Caco-2 (cell line): ENCODE measurements at regions not wholly inside any gene's neighbourhood (a gene's known extent, or its start where the extent isn't known, plus 50 kb on each side); places are given as distances from the start of the nearest gene placed in this dataset.

Source experiments
- BruUV-seq: library from RNA; stranded (reverse); fragments of 400-500 nt; replicated peaks from 2 replicates; lab custom pipeline; 2021; lab: Mats Ljungman, UMichigan
- CTCF ChIA-PET: fragments of 300-600 bp; sonication (Branson Sonifier 250); formaldehyde crosslinking; loops from one replicate; lab custom pipeline; 2022; ENCODE audit warnings: antibody characterized with exemption; lab: Charles Lee
- POLR2A ChIA-PET: fragments of 300-600 bp; sonication (Branson Sonifier 250); formaldehyde crosslinking; loops from one replicate; lab custom pipeline; 2022; ENCODE audit warnings: antibody characterized with exemption; lab: Charles Lee
- DNase-seq, 2 experiments: peaks; one replicate each; pipeline versions ENCODE4 v3.0.0 to v3.0.0-alpha.2; 2020 to 2022
- H3K27me3 ChIP-seq: replicated peaks from 2 replicates; pipeline ENCODE4 v1.6.0; 2011; ENCODE audit warnings: low read length; ENCODE audit not compliant: control insufficient read depth, insufficient read depth
- H3K36me3 ChIP-seq: 2 replicates; pipeline ENCODE4 v1.5.1; 2011; ENCODE audit warnings: low read length; ENCODE audit not compliant: control insufficient read depth, insufficient read depth
- H3K4me1 ChIP-seq: fragments of 250-450 bp; sonication (Bioruptor Pico); 2 replicates; pipeline ENCODE4 v1.5.1; 2020; ENCODE audit warnings: mild to moderate bottlenecking
- H3K4me3 ChIP-seq: 2 replicates; pipeline ENCODE4 v1.5.1; 2011; ENCODE audit warnings: low read depth, mild to moderate bottlenecking, control low read depth, low read length
- H3K9me3 ChIP-seq: fragments of 250-450 bp; sonication (Bioruptor Pico); 2 replicates; pipeline ENCODE4 v1.5.1; 2020; ENCODE audit warnings: mild to moderate bottlenecking, moderate library complexity
- H3K27ac Mint-ChIP-seq: one replicate; pipeline ENCODE4 v1.8.0; 2022; ENCODE audit warnings: mixed read lengths; ENCODE audit not compliant: unreplicated experiment
- H3K27me3 Mint-ChIP-seq: one replicate; pipeline ENCODE4 v1.8.0; 2022; ENCODE audit warnings: mixed read lengths; ENCODE audit not compliant: insufficient read depth, unreplicated experiment
- H3K36me3 Mint-ChIP-seq: one replicate; pipeline ENCODE4 v1.8.0; 2022; ENCODE audit warnings: mild to moderate bottlenecking, mixed read lengths; ENCODE audit not compliant: insufficient read depth, unreplicated experiment
- H3K4me1 Mint-ChIP-seq: one replicate; pipeline ENCODE4 v1.8.0; 2022; ENCODE audit warnings: low read depth, mixed read lengths; ENCODE audit not compliant: unreplicated experiment
- H3K4me3 Mint-ChIP-seq: one replicate; pipeline ENCODE4 v1.8.0; 2022; ENCODE audit warnings: mild to moderate bottlenecking, moderate library complexity, mixed read lengths; ENCODE audit not compliant: unreplicated experiment
- H3K9me3 Mint-ChIP-seq: one replicate; pipeline ENCODE4 v1.8.0; 2022; ENCODE audit warnings: mixed read lengths; ENCODE audit not compliant: unreplicated experiment
- CTCF ChIP-seq, 2 experiments: fragments of 200-600 bp in 1 of 2; IDR thresholded peaks; 1 replicate in 1 of 2; 2 replicates in 1 of 2; pipeline versions ENCODE4 v1.5.1 to v1.8.0; 2011 to 2022; ENCODE audit warnings: antibody characterized with exemption in 1 of 2, control low read depth in 1 of 2, inconsistent platforms in 1 of 2, low read depth in 1 of 2, low read length in 1 of 2, mild to moderate bottlenecking in 1 of 2, moderate library complexity in 1 of 2; ENCODE audit not compliant: insufficient read depth in 1 of 2, severe bottlenecking in 1 of 2, unreplicated experiment in 1 of 2
- intact Hi-C: fragments of 100-400 bp; cut with micrococcal nuclease; formaldehyde crosslinking; loops from one replicate; pipeline ENCODE4 v1.10.0; 2022; ENCODE audit not compliant: unreplicated experiment

- Mint-ChIP-seq H3K4me1 (peaks cover 3% of the 10 kb centered on the region), H3K36me3 (no peaks in the 10 kb centered on the region), H3K9me3 (no peaks in the 10 kb centered on the region), H3K27ac (no peak overlapping the region), H3K4me3 (no peak overlapping the region), H3K27me3 (no peaks in the 10 kb centered on the region)
- intact Hi-C loops = no loop called here
- DNase-seq = no peak
- POLR2A ChIA-PET = no interaction called here
- H3K27me3 ChIP-seq = no peaks in the 10 kb centered on the region
- no peak for TF ChIP-seq CTCF (IDR thresholded peaks at IDR 0.05; ENCODE audit: insufficient read depth in 1 of 2, low read depth in 1 of 2, low read length in 1 of 2, severe bottlenecking in 1 of 2, unreplicated experiment in 1 of 2)
- no peak overlapping the region for H3K4me3 ChIP-seq
- no peaks in the 10 kb centered on the region; the same call in 1 of the 2 replicates for H3K4me1 ChIP-seq
- no peaks in the 10 kb centered on the region for H3K36me3 ChIP-seq
- no peaks in the 10 kb centered on the region for H3K9me3 ChIP-seq
- BruUV-seq = no TSS peak
- CTCF ChIA-PET = interaction anchor here (1.1 kb wide), 1 partner anchor 195 kb away, joined by 7 read pairs; no protein-coding TSS in a partner anchor
Measured at GRCh38 chr6:20332441-20333006, 69.2 kb upstream of the E2F3 start.

- Mint-ChIP-seq H3K4me3 (no peak overlapping the region), H3K27ac (no peak overlapping the region), H3K9me3 (no peaks in the 10 kb centered on the region), H3K36me3 (no peaks in the 10 kb centered on the region), H3K4me1 (no peaks in the 10 kb centered on the region), H3K27me3 (no peaks in the 10 kb centered on the region)
- no peaks in the 10 kb centered on the region; the same call in 1 of the 2 replicates for H3K4me1 ChIP-seq
- H3K36me3 ChIP-seq = no peaks in the 10 kb centered on the region
- no peak for DNase-seq
- ChIA-PET CTCF (no interaction called here), POLR2A (no interaction called here)
- no peaks in the 10 kb centered on the region for H3K9me3 ChIP-seq
- no TSS peak for BruUV-seq
- no peak overlapping the region for H3K4me3 ChIP-seq
- intact Hi-C loops = no loop called here
- TF ChIP-seq CTCF (IDR thresholded peaks at IDR 0.05; ENCODE audit: insufficient read depth in 1 of 2, low read depth in 1 of 2, low read length in 1 of 2, severe bottlenecking in 1 of 2, unreplicated experiment in 1 of 2) = no peak
- H3K27me3 ChIP-seq = no peaks in the 10 kb centered on the region
Measured at GRCh38 chr6:20333721-20334269, 67.9 kb upstream of the E2F3 start.

- TF ChIP-seq CTCF (IDR thresholded peaks at IDR 0.05; ENCODE audit: insufficient read depth in 1 of 2, low read depth in 1 of 2, low read length in 1 of 2, severe bottlenecking in 1 of 2, unreplicated experiment in 1 of 2) = no peak
- ChIA-PET POLR2A (no interaction called here), CTCF (no interaction called here)
- H3K9me3 ChIP-seq = no peaks in the 10 kb centered on the region
- no peak for DNase-seq
- no peaks in the 10 kb centered on the region for H3K4me1 Mint-ChIP-seq
- no peaks in the 10 kb centered on the region; the same call in 1 of the 2 replicates for H3K4me1 ChIP-seq
- no peaks in the 10 kb centered on the region for H3K27me3 Mint-ChIP-seq
- H3K27ac Mint-ChIP-seq = no peak overlapping the region
- H3K27me3 ChIP-seq = no peaks in the 10 kb centered on the region
- intact Hi-C loops = no loop called here
- H3K36me3 Mint-ChIP-seq = no peaks in the 10 kb centered on the region
- no peaks in the 10 kb centered on the region for H3K9me3 Mint-ChIP-seq
- H3K4me3 ChIP-seq = no peak overlapping the region
- BruUV-seq = no TSS peak
- no peaks in the 10 kb centered on the region for H3K36me3 ChIP-seq
- H3K4me3 Mint-ChIP-seq = no peak overlapping the region
Measured at GRCh38 chr6:20334334-20334733, 67.3 kb upstream of the E2F3 start.
